Activated CD4-positive, alpha-beta memory T cell treated with anti-CD3 and anti-CD28 coated beads for 36 hours (primary cell): ENCODE measurements at regions not wholly inside any gene's neighbourhood (a gene's known extent, or its start where the extent isn't known, plus 50 kb on each side); places are given as distances from the start of the nearest gene placed in this dataset.
"Not testable (repeated sequence)": the region's sequence is repeated elsewhere in the genome, so short reads cannot be mapped to it uniquely, and the experiment has no call there.

Experiments
- CTCF ChIA-PET: fragments of 350-600 bp; sonication (Branson Sonifier 250); formaldehyde crosslinking; loops from one replicate; lab custom pipeline; 2021; ENCODE audit warnings: antibody characterized with exemption, inconsistent platforms; lab: Charles Lee
- POLR2A ChIA-PET: fragments of 350-600 bp; sonication (Branson Sonifier 250); formaldehyde crosslinking; loops from one replicate; lab custom pipeline; 2021; ENCODE audit warnings: antibody characterized with exemption; lab: Charles Lee
- DNase-seq: peaks from one replicate; pipeline ENCODE4 v3.0.0-alpha.2; 2020
- H3K27ac Mint-ChIP-seq: one replicate; pipeline ENCODE4 v1.8.0; 2021; ENCODE audit warnings: mixed read lengths
- H3K27me3 Mint-ChIP-seq: one replicate; pipeline ENCODE4 v1.8.0; 2021; ENCODE audit warnings: mixed read lengths
- H3K36me3 Mint-ChIP-seq: one replicate; pipeline ENCODE4 v1.8.0; 2021; ENCODE audit warnings: mixed read lengths
- H3K4me1 Mint-ChIP-seq: one replicate; pipeline ENCODE4 v1.8.0; 2021; ENCODE audit warnings: low read depth, mixed read lengths
- H3K4me3 Mint-ChIP-seq: one replicate; pipeline ENCODE4 v1.8.0; 2021; ENCODE audit warnings: mild to moderate bottlenecking, mixed read lengths
- H3K9me3 Mint-ChIP-seq: one replicate; pipeline ENCODE4 v1.8.0; 2021; ENCODE audit warnings: mixed read lengths
- intact Hi-C: fragments of 100-400 bp; cut with micrococcal nuclease; formaldehyde crosslinking; loops from one replicate; pipeline ENCODE4 v1.15.1; 2023

GRCh38 chr12:25615119-25615518 lies 62.0 kb upstream of the LMNTD1 start:
- H3K4me1 Mint-ChIP-seq, result no peaks in the 10 kb centered on the region
- intact Hi-C loops, result no loop called here
- ChIA-PET CTCF (no interaction called here), POLR2A (no interaction called here)
- no peak overlapping the region for H3K27ac Mint-ChIP-seq
- H3K9me3 Mint-ChIP-seq, result no peaks in the 10 kb centered on the region
- DNase-seq, result no peak
- no peaks in the 10 kb centered on the region for H3K36me3 Mint-ChIP-seq
- no peak overlapping the region for H3K4me3 Mint-ChIP-seq
- H3K27me3 Mint-ChIP-seq, result peaks cover 2% of the 10 kb centered on the region

- Mint-ChIP-seq H3K9me3 (no peaks in the 10 kb centered on the region), H3K27ac (no peak overlapping the region), H3K27me3 (peaks cover 2% of the 10 kb centered on the region), H3K4me3 (no peak overlapping the region), H3K4me1 (no peaks in the 10 kb centered on the region), H3K36me3 (no peaks in the 10 kb centered on the region)
- no peak for DNase-seq
- ChIA-PET CTCF (no interaction called here), POLR2A (no interaction called here)
- intact Hi-C loops, result no loop called here
These were observed 63.2 kb upstream of the LMNTD1 start for GRCh38 chr12:25616286-25616685.

- intact Hi-C loops, result no loop called here
- Mint-ChIP-seq H3K4me1 (no peaks in the 10 kb centered on the region), H3K9me3 (no peaks in the 10 kb centered on the region), H3K36me3 (no peaks in the 10 kb centered on the region), H3K27ac (no peak overlapping the region), H3K4me3 (no peak overlapping the region), H3K27me3 (no peaks in the 10 kb centered on the region)
- DNase-seq, result no peak
- ChIA-PET CTCF (no interaction called here), POLR2A (no interaction called here)
These were observed 64.9 kb upstream of the LMNTD1 start for GRCh38 chr12:25617991-25618390.

GRCh38 chr12:25623816-25624215 lies 70.7 kb upstream of the LMNTD1 start:
- no peak for DNase-seq
- ChIA-PET POLR2A (no interaction called here), CTCF (no interaction called here)
- no peak overlapping the region for H3K27ac Mint-ChIP-seq
- no peak overlapping the region for H3K4me3 Mint-ChIP-seq
- intact Hi-C loops, result no loop called here
- H3K9me3 Mint-ChIP-seq, result no peaks in the 10 kb centered on the region
- H3K36me3 Mint-ChIP-seq, result no peaks in the 10 kb centered on the region
- no peaks in the 10 kb centered on the region for H3K27me3 Mint-ChIP-seq
- no peaks in the 10 kb centered on the region for H3K4me1 Mint-ChIP-seq

- Mint-ChIP-seq H3K27me3 (no peaks in the 10 kb centered on the region), H3K4me3 (no peak overlapping the region), H3K4me1 (no peaks in the 10 kb centered on the region), H3K36me3 (no peaks in the 10 kb centered on the region), H3K27ac (no peak overlapping the region), H3K9me3 (no peaks in the 10 kb centered on the region)
- CTCF ChIA-PET, result no interaction called here
- no peak for DNase-seq
- intact Hi-C loops, result no loop called here
- POLR2A ChIA-PET, result interaction anchor here (0.6 kb wide), 1 partner anchor 223 kb away, joined by 3 read pairs; no protein-coding TSS in a partner anchor
These were observed 72.1 kb upstream of the LMNTD1 start for GRCh38 chr12:25625146-25625545.

- intact Hi-C loops, result no loop called here
- no peak for DNase-seq
These were observed 76.3 kb upstream of the LMNTD1 start for GRCh38 chr12:25629341-25629740.

GRCh38 chr12:25630735-25631515 lies 77.8 kb upstream of the LMNTD1 start:
- H3K27ac Mint-ChIP-seq, H3K27me3 Mint-ChIP-seq, POLR2A ChIA-PET, H3K4me1 Mint-ChIP-seq, H3K4me3 Mint-ChIP-seq, intact Hi-C loops, CTCF ChIA-PET, H3K36me3 Mint-ChIP-seq, H3K9me3 Mint-ChIP-seq, DNase-seq: not testable (repeated sequence)

More at GRCh38 chr12:25629341-25629740, 76.3 kb upstream of the LMNTD1 start:
- ChIA-PET CTCF (no interaction called here), POLR2A (no interaction called here)
- no peaks in the 10 kb centered on the region for H3K36me3 Mint-ChIP-seq
- no peaks in the 10 kb centered on the region for H3K4me1 Mint-ChIP-seq
- no peaks in the 10 kb centered on the region for H3K9me3 Mint-ChIP-seq
- no peak overlapping the region for H3K27ac Mint-ChIP-seq
- H3K4me3 Mint-ChIP-seq, result no peak overlapping the region
- no peaks in the 10 kb centered on the region for H3K27me3 Mint-ChIP-seq

GRCh38 chr12:25633149-25633548 lies 80.1 kb upstream of the LMNTD1 start:
- H3K4me1 Mint-ChIP-seq, H3K4me3 Mint-ChIP-seq, H3K36me3 Mint-ChIP-seq, CTCF ChIA-PET, intact Hi-C loops, DNase-seq, POLR2A ChIA-PET, H3K9me3 Mint-ChIP-seq, H3K27me3 Mint-ChIP-seq, H3K27ac Mint-ChIP-seq: not testable (repeated sequence)

GRCh38 chr12:25637752-25638151 lies 84.7 kb upstream of the LMNTD1 start:
- no peak for DNase-seq
- no peaks in the 10 kb centered on the region for H3K36me3 Mint-ChIP-seq
- ChIA-PET POLR2A (no interaction called here), CTCF (no interaction called here)
- H3K4me3 Mint-ChIP-seq, result no peak overlapping the region
- no peak overlapping the region for H3K27ac Mint-ChIP-seq
- no peaks in the 10 kb centered on the region for H3K27me3 Mint-ChIP-seq
- H3K4me1 Mint-ChIP-seq, result no peaks in the 10 kb centered on the region
- H3K9me3 Mint-ChIP-seq, result no peaks in the 10 kb centered on the region
- intact Hi-C loops, result no loop called here

- no peak for DNase-seq
- Mint-ChIP-seq H3K27me3 (no peaks in the 10 kb centered on the region), H3K27ac (no peak overlapping the region), H3K4me3 (no peak overlapping the region), H3K9me3 (no peaks in the 10 kb centered on the region), H3K4me1 (no peaks in the 10 kb centered on the region), H3K36me3 (no peaks in the 10 kb centered on the region)
- ChIA-PET POLR2A (no interaction called here), CTCF (no interaction called here)
- intact Hi-C loops, result no loop called here
These were observed 86.3 kb upstream of the LMNTD1 start for GRCh38 chr12:25639406-25639805.

- intact Hi-C loops, result no loop called here
- H3K36me3 Mint-ChIP-seq, result no peaks in the 10 kb centered on the region
- DNase-seq, result no peak
- ChIA-PET CTCF (no interaction called here), POLR2A (no interaction called here)
- H3K27ac Mint-ChIP-seq, result no peak overlapping the region
- no peak overlapping the region for H3K4me3 Mint-ChIP-seq
- no peaks in the 10 kb centered on the region for H3K4me1 Mint-ChIP-seq
- no peaks in the 10 kb centered on the region for H3K9me3 Mint-ChIP-seq
- no peaks in the 10 kb centered on the region for H3K27me3 Mint-ChIP-seq
These were observed 91.9 kb upstream of the LMNTD1 start for GRCh38 chr12:25644979-25645378.

- no peaks in the 10 kb centered on the region for H3K36me3 Mint-ChIP-seq
- intact Hi-C loops, result no loop called here
- no peak for DNase-seq
- H3K4me1 Mint-ChIP-seq, result no peaks in the 10 kb centered on the region
- ChIA-PET POLR2A (interaction anchor here (0.7 kb wide), 1 partner anchor 751 kb away, joined by 3 read pairs; no protein-coding TSS in a partner anchor), CTCF (no interaction called here)
- no peaks in the 10 kb centered on the region for H3K9me3 Mint-ChIP-seq
- no peaks in the 10 kb centered on the region for H3K27me3 Mint-ChIP-seq
- no peak overlapping the region for H3K4me3 Mint-ChIP-seq
- H3K27ac Mint-ChIP-seq, result no peak overlapping the region
These were observed 92.3 kb upstream of the LMNTD1 start for GRCh38 chr12:25645427-25645826.

- H3K4me3 Mint-ChIP-seq, result no peak overlapping the region
- no peak for DNase-seq
- H3K9me3 Mint-ChIP-seq, result no peaks in the 10 kb centered on the region
- intact Hi-C loops, result no loop called here
- peaks cover 7% of the 10 kb centered on the region for H3K27me3 Mint-ChIP-seq
- no peaks in the 10 kb centered on the region for H3K36me3 Mint-ChIP-seq
- ChIA-PET CTCF (no interaction called here), POLR2A (no interaction called here)
- no peak overlapping the region for H3K27ac Mint-ChIP-seq
- H3K4me1 Mint-ChIP-seq, result no peaks in the 10 kb centered on the region
These were observed 98.8 kb upstream of the LMNTD1 start for GRCh38 chr12:25651931-25652330.
